HG02798 (cell line): ENCODE measurements at regions not wholly inside any gene's neighbourhood (a gene's known extent, or its start where the extent isn't known, plus 50 kb on each side); places are given as distances from the start of the nearest gene placed in this dataset.

Experiments
- ATAC-seq: cut with Tn5 transposase; IDR thresholded peaks from one replicate; pipeline ENCODE4 v1.9.1; 2021; ENCODE audit warnings: mild to moderate bottlenecking; ENCODE audit not compliant: unreplicated experiment, poor library complexity

DNA sequence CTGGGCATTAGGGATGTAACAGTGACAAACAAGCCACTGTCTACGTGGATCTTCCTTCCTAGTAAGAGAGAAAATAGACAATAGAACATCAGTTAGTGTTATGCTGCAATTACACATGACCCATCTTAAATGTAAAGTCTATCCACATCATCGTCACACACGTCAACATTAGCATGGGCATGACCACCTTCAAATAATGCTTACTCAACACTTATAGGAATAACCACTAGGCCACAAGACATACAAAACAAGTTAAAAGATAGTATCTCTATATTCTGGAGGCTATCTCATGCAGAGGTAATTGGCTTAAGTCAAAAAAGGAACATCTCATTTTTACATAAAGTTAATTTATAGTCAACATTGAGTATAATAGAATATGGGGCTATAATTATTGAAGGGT is 156.5 kb downstream of the MOXD1 start:
- ATAC-seq, result no peak

DNA sequence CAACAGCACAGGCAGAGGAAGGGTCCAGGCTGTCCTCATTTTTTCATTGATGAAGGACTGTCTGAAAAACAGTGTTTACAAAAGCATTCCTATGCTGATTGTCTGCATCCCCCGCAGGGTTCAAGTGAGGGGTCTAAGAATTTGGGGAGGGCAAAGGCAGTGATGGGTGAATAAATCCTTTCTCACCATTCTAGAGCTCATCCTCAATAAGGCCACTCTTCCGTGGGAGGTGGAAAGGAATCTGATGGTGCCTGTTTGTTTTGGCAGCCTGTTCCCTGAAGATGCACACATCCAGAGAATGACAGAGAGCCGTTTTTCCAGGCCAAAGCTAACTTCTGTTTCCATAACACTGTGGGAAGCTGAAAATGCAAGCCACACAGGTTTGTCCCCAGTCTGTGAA is 164.5 kb downstream of the MOXD1 start:
- ATAC-seq, result no peak

DNA sequence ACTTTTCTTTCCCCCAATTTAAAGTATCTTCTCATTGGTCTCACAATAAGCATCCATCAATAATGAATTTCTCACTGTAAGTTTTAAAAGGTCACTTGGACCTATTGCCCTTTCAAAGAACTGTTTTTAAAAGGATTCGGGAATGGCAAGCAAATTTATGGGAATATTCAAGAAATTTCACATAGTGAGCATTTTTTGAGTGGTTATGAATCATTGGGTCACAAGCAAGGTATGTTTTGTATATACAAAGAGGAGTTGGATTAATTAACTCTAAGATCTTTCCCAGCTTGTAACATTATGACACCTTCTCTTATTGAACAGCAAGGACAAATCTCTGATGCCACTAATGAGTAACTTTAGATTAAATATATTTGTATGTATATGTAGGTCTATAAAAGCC is 165.0 kb downstream of the MOXD1 start:
- ATAC-seq, result no peak

- no peak for ATAC-seq
Measured at GRCh38 chr6:132235596-132236280, 165.5 kb downstream of the MOXD1 start.

GRCh38 chr6:132234356-132234755 is 166.9 kb downstream of the MOXD1 start:
- no peak for ATAC-seq

GRCh38 chr6:132231121-132231884 is 170.0 kb downstream of the MOXD1 start:
- no peak for ATAC-seq

- no peak for ATAC-seq
Measured at GRCh38 chr6:132228894-132229293, 172.4 kb downstream of the MOXD1 start.

- no peak for ATAC-seq
Measured at GRCh38 chr6:132227904-132228303, 173.4 kb downstream of the MOXD1 start.

DNA sequence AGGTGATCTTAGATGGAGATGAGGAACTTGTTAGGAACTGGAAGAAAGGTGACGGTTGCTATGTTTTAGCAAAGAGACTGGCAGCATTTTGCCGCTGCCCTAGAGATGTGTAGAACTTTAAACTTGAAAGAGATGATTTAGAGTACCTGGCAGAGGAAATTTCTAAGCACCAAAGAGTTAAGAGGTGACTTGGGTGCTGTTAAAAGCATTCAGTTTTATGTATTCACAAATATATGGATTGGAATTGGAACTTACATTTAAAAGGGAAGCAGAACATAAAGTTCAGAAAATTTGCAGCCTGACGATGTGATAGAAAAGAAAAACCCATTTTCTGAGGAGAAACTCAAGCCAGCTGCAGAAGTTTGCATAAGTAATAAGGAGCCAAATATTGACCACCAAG is 176.3 kb downstream of the MOXD1 start:
- ATAC-seq, result no peak

- no peak for ATAC-seq
Measured at GRCh38 chr6:132220800-132221199, 180.5 kb downstream of the MOXD1 start.

DNA sequence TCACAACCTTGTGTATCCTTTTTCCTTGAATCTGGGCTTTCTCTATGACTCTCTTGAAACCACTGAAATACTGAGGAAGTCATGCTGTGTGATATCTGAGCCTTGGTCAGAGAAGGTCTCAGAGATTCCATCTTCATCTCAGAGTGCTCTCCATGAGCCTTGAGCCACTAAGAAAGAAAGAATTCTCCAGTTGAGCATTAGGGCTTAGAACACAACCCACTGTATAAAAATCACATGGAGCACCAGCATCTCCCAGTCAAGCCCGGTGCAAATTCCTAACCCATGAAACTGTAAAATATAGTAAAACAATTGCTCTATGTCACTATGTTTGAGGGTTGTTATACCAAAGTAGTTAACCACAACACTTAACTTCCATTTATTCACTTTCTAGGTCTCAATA is 181.4 kb downstream of the MOXD1 start:
- no peak for ATAC-seq

GRCh38 chr6:132218059-132218696 is 183.1 kb downstream of the MOXD1 start:
- no peak for ATAC-seq

DNA sequence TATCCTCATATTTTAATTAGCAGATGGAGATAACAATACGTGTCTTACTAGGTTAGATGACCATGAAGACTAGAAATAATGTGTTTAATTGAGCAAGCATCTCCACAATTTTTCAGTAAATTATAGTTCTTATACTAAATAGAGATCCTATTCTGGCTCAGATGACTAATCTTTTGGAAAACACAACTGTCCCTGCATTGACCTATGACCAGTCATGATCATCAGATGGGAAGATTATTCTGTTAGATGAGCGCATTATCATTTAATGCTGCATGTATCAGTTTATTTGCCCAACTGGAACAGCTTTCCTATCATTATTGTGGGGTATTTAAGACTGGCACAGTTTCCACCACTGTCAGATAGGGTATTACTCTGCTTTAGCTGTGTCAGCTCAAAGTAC is 185.5 kb downstream of the MOXD1 start:
- no peak for ATAC-seq

GRCh38 chr6:132214716-132215115 is 186.6 kb downstream of the MOXD1 start:
- no peak for ATAC-seq

GRCh38 chr6:132213732-132214131 is 187.5 kb downstream of the MOXD1 start:
- no peak for ATAC-seq

- ATAC-seq, result no peak
Measured at GRCh38 chr6:132213191-132213590, 188.1 kb downstream of the MOXD1 start.

- no peak for ATAC-seq
Measured at GRCh38 chr6:132210886-132211563, 190.2 kb downstream of the MOXD1 start.

DNA sequence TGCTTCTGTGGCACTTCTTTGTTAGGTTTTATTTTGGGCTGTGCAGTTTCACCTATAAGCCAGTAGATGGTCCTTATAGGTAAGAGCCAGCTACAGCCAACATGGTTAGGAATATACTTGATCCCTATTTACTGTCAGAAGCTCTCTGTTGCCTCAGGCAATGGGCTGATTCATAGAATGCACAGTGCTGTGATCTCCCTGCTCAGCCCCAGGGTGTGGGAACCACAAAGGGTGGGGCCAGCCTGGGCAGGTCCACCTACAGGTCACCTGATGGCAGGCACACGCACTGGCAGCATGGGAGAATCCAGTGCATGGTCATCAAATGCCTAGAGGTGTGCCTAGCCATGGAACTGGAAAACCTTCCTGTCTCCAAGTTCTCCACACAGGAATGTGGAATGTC is 191.9 kb downstream of the MOXD1 start:
- no peak for ATAC-seq

- ATAC-seq, result no peak
Measured at GRCh38 chr6:132207991-132208390, 193.3 kb downstream of the MOXD1 start.

DNA sequence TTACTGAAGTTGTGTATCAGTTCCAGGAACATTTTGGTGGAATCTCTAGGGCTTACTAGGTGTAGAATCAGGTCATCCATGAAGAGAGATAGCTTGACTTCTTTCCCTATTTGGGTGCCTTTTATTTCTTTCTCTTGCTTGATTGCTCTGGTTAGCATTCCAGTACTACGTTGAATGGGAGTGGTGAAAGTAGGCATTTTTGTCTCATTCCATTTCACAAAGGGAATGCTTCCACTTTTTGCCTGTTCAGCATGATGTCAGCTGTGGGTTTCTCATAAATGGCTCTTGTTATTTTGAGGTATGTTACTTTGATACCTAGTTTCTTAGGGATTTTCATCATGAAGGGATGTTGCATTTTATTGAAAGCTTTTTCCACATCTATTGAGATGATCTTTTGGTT is 195.3 kb downstream of the MOXD1 start:
- ATAC-seq, result no peak

- no peak for ATAC-seq
Measured at GRCh38 chr6:132204591-132204990, 196.7 kb downstream of the MOXD1 start.
